ENCODE measurements at regions not wholly inside any gene's neighbourhood (a gene's known extent, or its start where the extent isn't known, plus 50 kb on each side); places are given as distances from the start of the nearest gene placed in this dataset.

GRCh38 chr11:19450282-19450681 is 209.5 kb upstream of the E2F8 start:
- TF ChIP-seq, protein P1, sequence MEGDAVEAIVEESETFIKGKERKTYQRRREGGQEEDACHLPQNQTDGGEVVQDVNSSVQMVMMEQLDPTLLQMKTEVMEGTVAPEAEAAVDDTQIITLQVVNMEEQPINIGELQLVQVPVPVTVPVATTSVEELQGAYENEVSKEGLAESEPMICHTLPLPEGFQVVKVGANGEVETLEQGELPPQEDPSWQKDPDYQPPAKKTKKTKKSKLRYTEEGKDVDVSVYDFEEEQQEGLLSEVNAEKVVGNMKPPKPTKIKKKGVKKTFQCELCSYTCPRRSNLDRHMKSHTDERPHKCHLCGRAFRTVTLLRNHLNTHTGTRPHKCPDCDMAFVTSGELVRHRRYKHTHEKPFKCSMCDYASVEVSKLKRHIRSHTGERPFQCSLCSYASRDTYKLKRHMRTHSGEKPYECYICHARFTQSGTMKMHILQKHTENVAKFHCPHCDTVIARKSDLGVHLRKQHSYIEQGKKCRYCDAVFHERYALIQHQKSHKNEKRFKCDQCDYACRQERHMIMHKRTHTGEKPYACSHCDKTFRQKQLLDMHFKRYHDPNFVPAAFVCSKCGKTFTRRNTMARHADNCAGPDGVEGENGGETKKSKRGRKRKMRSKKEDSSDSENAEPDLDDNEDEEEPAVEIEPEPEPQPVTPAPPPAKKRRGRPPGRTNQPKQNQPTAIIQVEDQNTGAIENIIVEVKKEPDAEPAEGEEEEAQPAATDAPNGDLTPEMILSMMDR (IDR thresholded peaks at IDR 0.05): no peak
- no peak for TF ChIP-seq EZH2 (IDR thresholded peaks at IDR 0.05; ENCODE audit: borderline replicate concordance, insufficient read depth, low read depth, low read length, poor library complexity, severe bottlenecking)

All from B cell (primary cell).